ENCODE measurements at regions not wholly inside any gene's neighbourhood (a gene's known extent, or its start where the extent isn't known, plus 50 kb on each side); places are given as distances from the start of the nearest gene placed in this dataset.

DNA sequence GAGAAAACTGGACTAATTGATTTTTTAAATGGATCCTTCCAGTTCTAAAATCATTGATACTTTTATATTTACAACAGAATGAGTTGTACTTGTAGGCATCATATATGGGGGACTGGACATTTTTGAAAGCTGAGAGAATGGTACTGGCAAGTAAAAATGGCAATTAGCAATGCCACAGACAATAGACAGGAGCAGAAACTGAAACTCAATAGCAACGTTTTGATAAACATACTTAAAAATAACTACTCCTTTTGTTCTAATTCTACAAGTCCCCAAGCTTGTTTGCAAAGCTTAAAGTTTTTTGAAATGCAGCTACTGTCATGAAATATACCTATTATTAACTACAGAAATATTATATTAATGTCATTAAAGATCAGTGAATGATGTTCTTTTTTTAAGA, 52.8 kb upstream of the FBXL7 start:
- no peak for DNase-seq

DNA sequence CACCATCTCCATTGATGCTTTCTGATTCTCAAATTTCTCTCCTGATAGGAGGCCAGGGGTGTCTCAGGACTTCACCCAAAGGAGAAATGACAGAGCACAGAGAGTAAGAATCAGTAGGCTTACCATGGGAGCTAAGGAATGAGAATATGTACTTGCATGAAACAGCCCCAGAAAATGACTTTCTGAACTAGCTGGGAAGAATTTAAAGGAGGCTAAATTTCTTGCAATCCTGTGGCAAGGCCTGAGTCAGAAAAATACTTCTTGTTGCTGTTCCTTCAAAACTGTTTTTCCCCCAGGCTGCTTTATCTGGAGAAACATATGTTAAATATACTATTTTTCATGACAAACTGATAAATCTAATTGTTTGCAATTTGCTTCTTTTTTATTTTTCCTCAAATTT, 53.4 kb upstream of the FBXL7 start:
- no peak for DNase-seq

DNA sequence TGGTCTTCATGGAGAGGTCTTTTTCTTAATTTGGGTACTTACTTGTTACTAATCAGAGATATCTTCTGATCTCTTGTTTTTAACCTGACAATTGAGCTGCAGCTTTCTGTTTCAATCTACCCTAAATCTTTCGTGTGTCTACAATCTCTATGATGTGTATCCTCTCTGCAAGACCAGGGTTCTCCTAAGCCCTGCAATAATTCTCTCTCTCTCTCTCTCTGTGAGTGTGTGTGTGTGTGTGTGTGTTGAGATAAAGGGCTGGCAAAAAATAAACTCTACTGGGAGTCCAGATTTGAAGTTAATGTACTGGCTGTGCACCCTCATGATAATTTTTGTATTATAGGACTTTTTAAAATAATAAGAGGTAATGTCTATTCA, 57.8 kb upstream of the FBXL7 start:
- DNase-seq = no peak

DNA sequence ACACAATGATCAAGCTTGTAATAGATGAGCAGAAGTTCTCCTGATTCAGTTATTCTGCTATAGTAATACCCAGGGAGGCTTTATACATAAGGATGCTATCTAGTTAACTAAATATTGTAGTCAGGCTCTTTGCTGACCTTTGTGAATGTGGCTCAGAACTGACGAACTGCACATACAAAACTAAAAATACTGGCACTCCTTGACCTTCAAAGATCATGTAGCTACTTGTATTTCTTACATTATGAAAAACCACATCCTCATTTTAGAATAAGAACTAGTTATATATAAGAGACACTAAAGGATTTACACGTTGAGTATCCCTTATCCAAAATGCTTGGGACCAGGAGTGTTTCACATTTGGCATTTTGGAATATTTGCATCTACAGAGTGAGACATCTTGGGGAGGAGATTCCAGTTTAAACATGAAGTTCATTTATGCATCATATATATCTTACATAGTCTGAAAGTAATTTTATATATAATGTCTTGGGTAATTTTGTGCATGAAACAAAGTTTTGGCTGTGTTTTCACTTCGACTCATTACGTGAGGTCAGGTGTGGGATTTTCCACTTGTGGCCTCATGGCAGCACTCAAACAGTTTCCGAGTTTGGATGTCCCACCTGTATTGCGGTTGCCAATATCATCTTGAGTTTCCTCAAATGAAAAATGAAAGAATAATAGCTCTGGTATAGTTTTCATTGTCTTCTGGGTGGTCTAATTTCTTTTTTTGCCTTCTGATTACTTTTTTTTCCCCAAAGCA, 58.4 kb upstream of the FBXL7 start:
- no peak for DNase-seq

DNA sequence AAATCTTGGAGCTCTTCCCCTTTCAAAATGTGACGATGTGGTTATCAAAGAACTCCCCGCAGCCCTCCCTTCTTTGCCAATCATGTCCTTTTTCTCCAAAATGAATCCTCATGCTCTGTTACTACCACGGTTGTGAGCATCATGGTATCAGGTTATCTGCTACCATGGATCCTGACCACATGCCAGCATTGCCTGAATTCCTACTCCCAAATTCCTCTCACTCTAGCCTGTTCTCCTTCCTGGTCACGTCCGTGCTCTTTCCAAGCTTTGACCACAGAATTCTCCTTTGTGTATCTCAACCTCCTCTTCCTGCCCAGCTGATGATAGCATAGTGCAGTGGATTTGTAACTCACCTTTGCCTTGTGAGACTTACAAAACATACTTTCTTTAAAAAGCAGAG, 59.5 kb upstream of the FBXL7 start:
- DNase-seq = no peak

DNA sequence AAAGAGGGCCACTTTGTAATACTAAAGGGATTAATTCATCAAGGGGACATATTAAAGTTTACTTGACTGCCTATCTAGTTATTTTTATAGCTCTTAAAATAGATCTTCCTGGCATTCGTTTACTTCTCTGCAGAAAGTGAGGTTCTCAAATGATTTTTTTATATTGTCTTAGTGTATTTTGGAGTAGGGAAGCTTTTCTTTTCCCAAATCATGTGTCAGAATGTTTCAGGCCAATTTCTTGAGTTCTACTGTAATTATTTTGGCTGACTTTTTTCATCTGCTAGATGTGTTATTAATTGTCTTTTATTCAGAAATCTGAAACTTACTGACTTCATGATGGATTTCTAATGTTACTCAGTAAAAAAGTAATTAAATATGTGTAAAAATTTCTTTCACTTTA, 60.2 kb upstream of the FBXL7 start:
- no peak for DNase-seq

DNA sequence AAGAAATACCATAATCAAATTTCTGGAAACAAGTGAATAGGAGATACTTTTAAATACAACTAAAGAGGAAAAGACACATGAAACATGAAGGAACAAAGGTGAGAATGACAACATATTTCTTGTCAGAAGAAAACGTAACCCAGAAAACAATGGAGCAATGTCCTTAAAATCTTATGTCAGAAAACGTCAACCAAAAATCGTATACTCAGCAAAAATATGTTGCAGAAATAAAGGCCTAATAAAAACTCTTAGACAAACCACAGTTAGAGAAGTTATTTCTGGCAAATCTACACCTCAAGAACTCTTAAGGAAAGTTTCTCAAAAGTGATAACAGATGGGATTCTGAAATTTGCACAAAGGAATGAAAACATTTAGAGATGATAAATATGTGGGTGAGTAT, 66.3 kb upstream of the FBXL7 start:
- DNase-seq = no peak

DNA sequence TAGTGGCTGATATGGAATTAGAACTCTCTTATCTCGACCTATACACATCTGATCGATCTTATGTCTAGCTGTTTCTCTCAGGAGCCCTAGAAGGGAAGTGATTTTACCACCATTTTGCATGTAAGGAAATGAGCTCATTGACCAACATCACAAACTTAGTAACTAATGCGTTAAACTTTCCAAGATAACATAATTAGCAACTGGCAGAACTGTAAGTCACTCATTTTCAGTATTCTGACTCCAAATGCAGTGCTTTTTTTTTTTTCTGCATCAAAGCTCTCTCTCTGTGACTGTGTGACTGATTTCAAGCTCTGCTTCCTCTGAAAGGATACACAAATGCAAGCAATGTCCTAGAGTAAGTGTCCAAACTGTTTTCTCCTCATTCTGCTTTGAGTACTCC, 68.1 kb upstream of the FBXL7 start:
- DNase-seq = no peak

DNA sequence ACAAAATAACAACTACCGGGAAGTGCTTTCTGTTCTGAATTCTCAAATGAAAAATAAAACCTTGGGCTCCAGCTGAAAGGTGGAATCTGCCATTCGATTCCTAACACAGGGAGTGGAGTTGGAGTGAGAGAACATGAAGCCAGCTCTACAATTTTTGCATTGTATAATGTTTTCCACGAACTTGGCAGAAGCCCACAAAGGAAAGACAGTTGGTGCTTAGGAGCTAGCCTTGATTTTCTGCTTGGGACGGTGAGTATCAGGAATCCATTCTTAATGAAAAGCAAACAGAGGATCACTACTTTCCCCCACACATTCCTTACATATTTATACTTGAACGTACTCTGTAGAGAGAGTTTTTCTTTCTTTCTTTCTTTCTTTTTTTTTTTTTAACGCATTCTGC, 74.2 kb upstream of the FBXL7 start:
- DNase-seq = no peak

DNA sequence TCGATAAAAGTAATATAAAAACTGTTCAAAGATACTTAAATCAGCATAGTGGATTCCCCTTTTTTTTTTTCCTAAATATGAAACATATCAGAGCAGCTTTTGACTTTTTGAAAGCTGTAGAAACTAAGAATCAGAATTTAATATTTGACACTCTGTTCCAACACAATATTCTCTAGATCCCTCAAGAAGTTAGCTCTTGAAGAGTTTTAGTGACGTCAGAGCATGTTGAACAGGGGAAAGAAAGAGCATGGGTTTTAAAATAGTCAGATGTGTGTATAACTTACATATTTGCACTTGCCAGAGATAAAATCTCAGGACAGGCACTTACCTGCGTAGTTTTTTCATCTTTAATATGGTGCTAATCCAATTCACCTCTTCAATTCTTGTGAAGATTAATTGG, 75.2 kb upstream of the FBXL7 start:
- no peak for DNase-seq

DNA sequence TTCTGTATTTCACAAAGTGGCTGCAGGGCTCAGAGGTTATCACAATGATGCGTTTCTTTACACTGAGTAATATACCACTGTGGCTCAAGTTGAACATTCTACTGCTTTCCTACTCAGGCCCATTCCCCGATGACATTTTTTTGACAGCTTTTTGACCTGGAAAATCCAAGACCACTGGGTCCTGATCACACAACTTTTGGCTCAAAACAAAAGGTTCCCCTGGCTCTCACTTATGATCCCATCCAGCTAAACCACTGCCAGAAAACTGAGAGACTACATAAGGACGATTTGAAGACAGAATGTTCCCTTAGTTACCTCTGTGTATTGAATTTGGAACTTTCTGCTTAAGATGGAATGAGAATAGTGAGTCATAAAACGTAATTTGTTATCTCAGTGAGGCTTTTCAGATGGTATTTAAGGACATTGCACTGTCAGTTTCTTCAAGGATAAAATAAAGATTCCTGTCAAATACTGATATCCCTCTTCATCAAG, 78.0 kb upstream of the FBXL7 start:
- DNase-seq = no peak

DNA sequence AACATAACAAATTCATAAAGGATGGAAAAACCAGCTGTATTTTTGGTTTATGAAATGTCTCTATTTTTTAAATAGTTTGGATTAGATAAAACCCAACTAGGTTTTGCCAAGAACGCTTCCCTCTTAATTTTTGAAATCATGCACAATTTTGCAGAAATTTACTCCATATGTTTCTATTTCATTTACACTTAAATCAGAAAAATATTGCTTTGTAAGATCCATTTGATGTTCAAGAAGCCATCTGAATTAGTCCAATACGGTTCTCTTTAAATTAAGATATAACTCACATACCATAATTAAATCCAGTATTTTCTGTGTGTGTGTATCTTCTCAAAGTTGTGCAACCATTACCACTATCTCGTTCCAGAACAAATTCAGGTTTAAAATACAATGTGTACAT, 78.6 kb upstream of the FBXL7 start:
- no peak for DNase-seq

DNA sequence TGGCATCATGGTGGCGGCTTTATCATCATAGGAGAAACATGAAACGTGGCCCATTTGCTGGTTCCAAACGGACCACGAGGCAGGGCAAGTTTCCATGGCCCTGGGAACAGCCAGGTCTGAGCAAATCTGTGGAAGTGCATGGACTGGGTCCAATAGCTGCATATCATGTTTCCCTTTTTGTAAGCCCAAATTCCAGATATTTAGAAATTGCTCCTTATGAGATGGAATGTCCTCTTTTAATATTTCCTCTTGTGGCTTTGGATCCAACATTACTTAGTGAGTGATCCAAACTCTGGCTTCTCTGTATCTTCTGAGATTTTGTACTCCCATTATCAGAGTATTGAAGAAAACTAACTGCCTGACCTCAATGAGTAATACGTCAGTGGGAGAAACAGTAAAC, 79.8 kb upstream of the FBXL7 start:
- DNase-seq = no peak

DNA sequence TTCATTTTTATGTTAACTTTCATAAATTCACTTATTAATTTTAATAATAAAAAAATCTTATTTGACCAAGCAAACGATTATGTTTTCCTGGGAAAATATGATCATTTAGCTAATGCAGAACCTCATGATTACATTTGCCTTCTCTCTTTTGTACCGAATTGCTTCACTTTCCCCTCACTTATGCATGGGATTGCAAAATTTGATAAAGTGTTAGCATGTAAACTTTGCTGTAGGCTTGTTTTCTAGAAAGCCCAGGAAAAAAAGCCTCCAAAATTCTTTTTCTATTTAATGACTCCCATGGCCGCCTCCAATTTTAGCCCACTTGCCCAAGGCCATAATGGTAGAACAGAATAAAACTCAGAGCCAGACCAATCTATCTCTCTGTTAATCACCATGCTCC, 82.8 kb upstream of the FBXL7 start:
- no peak for DNase-seq

DNA sequence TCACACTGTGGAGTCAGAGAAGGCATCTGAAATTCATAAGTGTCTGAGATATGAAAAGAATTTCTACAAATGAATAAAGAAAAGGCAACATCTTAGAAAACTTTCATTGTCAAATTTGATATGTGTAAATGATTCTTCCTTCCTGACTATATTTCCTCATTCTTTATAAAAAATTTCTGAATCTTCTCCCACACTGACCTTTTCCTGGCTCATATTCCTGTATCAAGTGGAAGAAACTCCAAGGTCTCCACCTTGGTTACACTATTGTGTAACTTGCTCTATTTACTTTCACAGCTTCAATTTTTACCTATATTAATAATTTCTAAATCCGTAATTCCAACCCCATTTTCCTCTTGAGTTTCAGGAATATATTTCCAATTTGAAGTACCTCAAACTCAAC, 93.5 kb upstream of the FBXL7 start:
- DNase-seq = no peak

DNA sequence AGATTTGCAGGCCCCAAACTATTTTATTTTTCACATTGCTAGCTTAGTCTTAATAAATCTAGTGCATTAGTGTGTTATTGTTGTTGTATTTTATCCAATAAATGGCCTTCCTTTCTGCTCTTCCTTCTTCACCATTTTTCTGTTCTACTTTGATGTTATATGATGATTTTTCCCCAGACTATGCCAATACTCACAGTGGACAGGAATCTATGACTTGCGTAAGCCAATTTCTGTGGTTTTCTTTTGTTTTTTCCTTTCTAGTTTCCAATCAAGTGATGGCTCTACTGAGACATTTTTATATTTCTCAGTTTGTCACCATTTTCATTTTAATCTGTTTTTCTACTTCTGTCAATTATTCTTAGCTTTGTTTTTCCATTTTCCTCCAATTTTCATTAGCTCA, 106.8 kb upstream of the FBXL7 start:
- DNase-seq = no peak

DNA sequence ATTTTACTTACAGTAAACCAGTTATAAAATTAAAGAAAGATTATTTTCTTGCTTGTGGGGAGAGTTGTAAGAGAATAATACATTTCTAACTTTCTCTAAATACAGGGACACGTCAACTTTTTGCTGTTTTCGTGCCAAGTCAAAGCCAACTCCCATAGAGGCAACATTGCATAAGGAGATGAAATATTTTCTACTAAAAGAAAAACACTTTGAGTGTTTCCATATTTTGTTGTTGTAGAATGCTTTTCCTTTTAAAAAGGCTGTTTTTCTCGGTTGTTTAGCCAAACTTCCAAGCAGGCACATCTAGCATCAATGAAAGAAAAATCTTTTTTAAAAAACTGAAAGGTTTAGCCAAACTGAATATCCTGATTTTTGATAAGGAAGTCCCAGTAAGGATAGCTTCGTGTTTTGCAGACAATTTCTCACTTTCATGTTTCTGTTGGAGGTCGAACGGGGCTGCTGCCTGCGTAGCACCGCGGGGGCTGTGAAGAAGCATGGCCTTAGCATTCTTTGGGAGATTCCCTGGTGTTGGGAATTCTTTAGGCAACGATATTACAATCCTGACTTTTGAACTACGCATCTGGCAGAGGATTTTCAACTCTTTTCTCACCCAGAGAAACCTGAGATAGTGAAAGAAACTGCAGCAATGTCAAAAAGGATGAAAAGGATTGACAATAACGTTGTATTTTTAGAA, 108.1 kb upstream of the FBXL7 start:
- DNase-seq = no peak

DNA sequence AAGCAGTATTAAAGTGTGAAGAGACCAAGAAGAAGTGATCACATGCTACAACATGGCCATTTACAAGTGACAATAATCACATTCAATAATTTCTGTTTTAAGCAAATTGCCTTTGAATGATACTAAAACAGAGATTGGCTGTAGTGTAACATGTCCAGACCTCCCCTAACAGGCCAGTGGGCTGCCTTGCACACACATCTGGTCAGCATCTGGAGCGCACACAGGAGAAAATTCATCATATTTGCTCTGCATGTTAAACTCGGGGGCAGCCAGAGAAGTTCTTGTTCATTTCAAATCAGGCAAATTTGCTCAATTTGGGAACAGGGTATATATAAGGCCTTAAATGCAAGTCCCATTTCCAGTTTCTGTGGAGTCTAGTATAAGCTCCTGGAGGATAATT, 111.1 kb upstream of the FBXL7 start:
- DNase-seq = no peak

DNA sequence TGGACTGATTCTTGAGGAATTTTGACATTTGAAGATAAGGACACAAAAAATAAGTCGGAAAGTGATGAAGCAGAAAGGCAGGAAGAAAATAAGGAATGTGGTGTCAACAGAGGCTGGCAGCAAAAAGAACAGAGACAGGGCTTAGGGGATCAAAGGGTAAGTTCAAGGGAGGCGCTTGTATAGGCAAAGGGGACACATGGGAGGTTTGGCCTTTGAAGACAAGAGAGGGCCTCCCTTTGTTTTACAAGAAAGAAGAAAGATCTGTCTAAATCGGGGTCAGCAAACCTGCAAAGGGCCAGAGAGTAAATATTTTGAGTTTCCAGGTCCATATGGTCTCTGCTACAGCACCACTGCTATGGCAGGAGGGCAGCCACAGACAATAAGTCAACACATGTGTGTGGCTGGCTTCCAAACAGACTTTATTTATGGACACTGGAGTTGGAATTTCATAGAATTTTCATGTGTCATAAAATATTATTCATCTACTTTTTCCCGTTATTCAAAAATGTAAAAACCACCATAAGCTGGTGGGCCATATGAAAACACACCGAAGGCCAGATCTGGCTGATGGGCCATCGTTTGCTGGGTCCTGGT, 112.0 kb upstream of the FBXL7 start:
- DNase-seq = no peak

DNA sequence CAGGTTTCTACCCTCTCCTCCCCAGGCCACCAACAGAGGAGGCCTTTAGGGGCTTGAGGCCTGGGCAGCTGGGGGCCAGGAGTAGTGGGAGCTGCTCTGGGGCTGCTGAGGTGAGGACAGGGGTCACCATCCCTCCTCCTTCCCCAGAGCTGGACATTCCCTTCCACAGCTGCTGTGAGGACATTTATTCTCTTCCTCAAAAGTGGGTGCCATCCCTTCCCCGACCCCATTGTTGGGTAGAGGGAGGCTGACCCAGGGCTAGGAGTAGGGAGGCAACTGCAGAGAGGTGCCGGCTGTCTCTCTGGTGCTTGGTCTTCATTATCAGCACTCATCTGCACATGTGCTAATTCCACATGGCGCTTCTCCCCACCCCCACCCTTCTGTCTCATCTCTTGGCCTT, 113.9 kb upstream of the FBXL7 start:
- DNase-seq = no peak

DNA sequence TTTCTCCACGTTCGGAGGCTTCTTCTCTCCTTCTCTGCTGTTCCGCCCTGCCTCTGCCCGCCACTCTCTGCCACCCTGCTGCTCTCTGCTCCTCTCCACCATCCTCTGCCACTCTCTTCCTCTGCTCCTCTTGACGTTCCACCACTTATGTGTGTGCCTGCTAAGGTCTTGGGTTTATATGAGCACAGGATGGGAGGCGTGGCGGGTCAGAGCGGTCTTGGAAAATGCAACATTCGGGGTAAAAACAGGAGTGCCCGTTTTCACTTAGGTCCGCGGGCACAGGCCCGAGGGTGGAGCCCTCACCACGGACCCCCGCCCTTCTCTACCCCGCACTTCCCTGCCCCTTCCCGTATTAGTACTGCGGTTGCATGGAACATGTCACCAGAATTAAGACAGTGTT, 114.4 kb upstream of the FBXL7 start:
- no peak for DNase-seq

DNA sequence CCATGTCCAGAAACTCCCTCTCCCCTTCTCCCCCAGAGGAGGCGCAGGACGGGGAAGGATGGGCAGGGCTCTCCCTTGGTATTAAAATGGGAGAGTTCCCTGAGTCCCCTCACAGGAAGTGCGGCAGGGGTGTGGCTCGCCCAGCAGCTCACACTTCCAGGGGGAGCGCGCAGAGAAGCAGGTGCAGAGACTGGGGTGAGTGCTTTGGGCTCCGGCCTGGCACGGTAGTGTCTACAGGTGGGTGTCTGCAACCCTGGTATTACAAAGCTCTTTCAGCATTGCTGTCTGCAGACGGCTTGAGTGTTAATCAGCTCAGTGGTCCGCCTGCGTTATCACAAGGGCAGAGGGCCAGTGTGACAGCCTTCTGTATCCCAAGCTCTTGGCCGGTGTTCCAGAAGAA, 114.9 kb upstream of the FBXL7 start:
- DNase-seq = no peak

DNA sequence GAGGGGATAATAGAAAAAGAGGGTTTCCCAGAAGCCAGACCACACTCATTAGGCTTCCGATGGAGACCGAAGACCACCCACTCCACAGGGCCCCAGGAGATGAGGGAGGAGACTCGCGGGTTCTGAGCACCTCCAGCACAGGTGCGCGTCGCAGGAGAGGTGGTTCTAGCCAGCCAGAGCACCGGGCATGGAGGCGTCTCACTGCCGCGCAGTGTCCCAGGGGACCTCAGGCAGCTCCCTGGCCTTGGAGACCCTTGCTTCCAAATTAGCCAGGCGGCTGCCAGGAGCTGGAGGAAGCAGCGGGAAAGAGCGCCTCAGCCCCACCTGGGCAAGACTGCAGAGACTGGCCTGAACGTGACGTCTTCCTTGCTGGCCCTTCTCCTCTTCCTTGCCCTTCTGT, 115.4 kb upstream of the FBXL7 start:
- DNase-seq = no peak

DNA sequence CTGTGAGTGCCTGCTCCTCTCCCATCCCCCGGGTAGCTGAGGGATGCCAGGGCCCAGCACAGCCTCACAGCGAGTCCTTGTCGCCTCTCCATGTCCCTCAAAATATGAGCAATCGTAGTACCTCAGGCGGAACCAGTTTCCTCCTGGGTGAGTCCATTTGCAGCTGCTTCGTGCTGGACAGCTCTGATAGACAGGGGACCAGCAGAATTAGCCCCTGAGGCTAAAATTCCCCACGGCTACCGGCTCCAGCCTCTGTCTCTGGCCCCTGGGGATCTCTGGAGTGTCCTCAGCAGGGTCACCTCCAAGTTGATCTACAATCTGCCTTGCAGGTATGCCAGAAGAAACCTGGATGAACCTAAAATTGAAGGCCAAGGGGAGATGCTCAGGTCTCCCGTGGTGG, 115.8 kb upstream of the FBXL7 start:
- no peak for DNase-seq

DNA sequence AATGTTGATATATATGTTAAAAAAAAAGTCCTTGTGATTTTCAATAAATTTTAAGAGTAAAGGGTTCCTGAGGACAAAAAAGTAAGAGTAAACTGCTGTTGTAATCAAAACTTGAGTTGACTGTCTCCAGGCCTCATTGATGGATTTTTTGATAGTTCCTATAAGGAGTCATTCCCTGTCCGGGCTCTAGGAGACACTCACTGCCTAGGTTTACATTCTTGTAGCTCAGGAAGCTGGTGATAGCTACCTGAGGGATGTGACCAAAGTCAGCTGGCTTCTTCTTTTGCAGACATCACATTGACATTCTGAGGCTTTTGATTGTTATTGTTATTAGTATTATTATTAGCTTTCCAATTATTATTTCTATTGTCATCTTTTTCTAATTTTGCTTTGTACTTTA, 116.5 kb upstream of the FBXL7 start:
- DNase-seq = peak; percentile 51

Data from DMS153 (cell line).